GM08714 (cell line): ENCODE measurements at regions not wholly inside any gene's neighbourhood (a gene's known extent, or its start where the extent isn't known, plus 50 kb on each side); places are given as distances from the start of the nearest gene placed in this dataset.

Experiments
- H3K4me3 ChIP-seq: fragments of 200-500 bp; sonication (Bioruptor generic); 2 replicates; pipeline ENCODE4 v1.5.1; 2014; ENCODE audit warnings: mild to moderate bottlenecking, low read length, inconsistent platforms
- ZNF274 ChIP-seq: IDR thresholded peaks from 2 replicates; pipeline ENCODE4 v1.6.1; 2012; ENCODE audit warnings: mild to moderate bottlenecking, low read depth, low read length

- TF ChIP-seq ZNF274 = no peak
- H3K4me3 ChIP-seq = no peak overlapping the region
These were observed 305.5 kb downstream of the SHQ1 start for GRCh38 chr3:72542781-72543180.

DNA sequence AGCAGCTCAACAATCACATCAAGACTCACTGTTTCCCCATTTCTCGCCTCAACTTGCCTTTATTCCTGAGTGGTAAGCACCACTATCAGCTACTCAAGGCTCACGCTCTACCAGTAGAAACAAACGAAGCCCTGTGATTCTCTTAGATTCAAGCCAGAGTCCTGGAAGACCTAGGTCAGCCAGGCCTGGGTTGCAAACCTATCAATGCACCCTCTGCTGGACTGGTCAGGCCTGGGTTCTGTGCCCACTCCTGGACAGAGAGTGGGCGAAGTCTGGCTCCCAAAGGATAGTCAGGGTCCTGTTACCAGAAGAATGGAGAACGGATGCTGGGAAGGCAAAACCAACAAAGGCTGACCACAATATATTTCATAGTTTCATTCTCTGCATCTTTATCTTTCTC is 308.4 kb downstream of the SHQ1 start:
- TF ChIP-seq ZNF274 = no peak
- no peak overlapping the region for H3K4me3 ChIP-seq

DNA sequence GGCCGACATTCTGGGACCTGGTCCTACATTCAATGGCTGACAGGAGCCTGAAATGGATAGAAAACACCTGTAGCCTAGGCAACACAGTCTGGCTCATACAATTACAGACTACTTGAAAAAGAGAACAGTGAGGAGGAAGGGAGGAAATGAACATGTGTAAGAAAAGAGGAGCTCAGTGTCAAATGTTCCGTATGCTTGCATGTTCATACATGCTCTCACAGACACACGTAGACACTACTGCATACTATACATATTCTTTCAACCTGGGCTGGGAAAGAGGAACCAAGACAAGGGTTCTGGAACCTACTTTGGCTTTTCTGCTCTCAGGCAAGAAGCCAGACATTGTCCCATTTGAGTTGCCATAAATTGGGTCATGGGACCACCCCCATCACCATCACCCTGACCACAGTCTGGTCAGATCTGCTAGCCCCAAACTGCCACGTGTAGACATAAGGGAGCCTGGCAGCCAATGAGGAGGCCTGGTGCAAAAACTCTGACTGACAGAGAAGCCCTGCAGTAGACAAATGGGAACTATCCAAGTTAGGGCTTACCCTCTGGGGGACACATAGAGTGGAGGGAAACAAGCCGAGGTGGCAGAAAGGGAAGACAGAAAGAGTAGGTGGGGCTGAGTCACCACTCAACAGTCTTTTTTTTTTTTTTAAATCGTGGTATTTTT is 310.0 kb downstream of the SHQ1 start:
- H3K4me3 ChIP-seq = no peak overlapping the region
- TF ChIP-seq ZNF274 = no peak

DNA sequence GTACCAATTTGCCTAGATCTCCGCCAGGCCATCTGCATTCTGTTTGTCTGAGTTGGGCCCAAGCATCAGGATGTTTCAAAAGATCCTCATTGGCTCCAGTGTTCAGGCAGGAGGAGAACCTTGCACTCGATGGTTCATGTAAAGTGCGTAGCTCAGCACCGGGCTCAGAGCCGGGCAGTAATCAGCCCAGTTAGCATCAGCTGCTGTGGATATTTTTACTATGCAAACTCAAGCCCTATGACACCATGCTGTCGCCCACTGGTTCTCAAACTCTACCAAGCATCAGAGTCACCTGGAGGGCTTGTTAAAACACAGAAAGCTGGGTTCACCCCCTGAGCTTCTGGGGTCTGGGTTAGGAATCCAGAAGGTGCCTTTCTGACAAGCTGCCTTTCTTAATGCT is 310.8 kb downstream of the SHQ1 start:
- TF ChIP-seq ZNF274 = no peak

DNA sequence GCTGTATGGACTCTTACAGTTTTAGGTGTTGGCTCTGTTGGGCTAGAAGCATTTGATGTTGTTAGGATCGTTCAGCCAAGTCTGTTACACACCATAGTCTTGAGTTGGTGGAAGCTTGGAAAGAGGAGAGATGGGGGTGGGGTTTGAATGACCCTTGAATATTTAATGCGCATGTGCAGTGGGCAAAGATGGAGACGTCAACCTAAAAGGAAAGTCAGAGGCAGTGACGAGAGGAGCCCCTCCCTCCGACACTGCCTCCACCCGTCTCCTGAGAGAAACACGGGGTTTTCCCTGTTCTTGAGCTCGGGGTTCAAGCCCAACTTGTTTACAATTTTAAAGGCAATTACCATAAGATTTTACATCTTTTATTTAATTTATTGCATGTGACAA is 311.4 kb downstream of the SHQ1 start:
- TF ChIP-seq ZNF274 = no peak
- H3K4me3 ChIP-seq = no peak overlapping the region

More for the DNA sequence above, 310.8 kb downstream of the SHQ1 start:
- no peak overlapping the region for H3K4me3 ChIP-seq

DNA sequence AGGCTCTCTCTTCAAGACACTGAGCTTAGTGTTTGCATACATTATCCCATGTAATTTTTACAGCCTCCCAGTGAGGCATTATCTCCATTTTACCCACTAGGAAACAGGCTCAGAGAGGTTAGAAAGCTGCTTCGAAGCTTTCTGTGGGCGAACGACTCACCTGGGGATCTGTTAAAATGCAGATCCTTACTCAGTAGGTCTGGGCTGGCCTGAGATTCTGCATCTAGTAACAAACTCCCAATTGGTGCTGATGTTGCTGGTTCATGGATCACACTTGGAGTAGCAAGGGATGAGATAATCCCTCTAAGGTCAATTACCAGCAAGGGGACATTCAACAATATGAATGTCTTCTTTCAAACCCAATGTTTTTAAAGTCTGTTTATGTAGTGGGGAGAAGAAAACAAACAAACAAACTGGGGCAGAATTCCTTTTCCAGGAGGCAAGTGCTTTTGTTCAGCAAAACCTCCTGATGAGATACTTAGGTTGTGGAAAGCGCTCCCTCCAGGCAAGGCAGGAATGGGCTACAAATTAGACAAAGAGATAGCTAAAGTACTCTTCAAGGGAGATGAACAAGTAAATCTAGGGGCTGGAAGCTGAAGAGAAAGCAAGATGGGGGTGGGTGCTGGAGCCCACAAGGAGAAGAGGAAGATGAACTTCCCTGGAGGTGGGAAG is 311.9 kb downstream of the SHQ1 start:
- no peak overlapping the region for H3K4me3 ChIP-seq
- no peak for TF ChIP-seq ZNF274

GRCh38 chr3:72535772-72536171 is 312.5 kb downstream of the SHQ1 start:
- no peak overlapping the region for H3K4me3 ChIP-seq
- no peak for TF ChIP-seq ZNF274

DNA sequence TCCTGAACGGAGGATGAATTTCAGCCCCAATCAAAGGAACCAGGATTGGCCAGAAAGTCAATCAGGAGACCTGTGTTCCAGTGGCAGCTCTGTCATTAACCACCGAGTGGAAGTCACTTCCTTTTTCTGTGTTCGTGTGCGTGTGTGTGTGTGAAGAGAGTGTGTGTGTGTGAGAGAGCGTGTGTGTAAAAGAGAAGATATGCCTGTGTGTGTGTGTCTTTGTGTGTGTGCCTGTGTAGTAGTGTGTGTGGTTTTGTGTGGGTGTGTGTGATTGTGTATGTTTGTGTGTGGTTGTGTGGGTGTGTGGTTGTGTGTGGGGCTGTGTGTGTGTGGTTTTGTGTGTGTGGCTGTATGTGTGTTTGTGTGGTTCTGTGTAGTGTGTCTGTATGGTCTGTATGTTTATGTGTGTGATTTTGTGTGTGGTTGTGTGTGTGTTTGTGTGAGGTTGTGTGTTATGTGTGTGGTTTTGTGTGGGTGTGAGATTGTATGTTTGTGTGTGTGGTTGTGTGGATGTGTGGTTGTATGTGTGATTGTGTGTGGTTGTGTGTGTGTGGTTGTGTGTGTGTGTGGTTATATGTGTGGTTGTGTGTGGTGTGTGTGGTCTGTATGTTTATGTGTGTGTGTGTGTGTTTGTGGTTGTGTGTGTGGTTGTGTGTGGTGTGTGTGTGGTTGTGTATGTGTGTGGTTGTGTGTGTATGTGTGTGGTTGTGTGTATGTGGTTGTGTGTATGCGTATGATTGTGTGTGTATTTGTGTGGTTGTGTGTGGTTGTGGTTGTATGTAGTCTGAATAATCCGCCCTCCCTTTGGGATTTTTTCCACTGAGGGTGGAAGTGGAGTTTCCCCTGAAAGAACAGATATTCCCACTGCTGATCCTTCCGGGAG is 314.4 kb downstream of the SHQ1 start:
- no peak for TF ChIP-seq ZNF274
- H3K4me3 ChIP-seq = no peak overlapping the region

- TF ChIP-seq ZNF274 = no peak
- no peak overlapping the region for H3K4me3 ChIP-seq
These were observed 317.8 kb downstream of the SHQ1 start for GRCh38 chr3:72530426-72530825.

DNA sequence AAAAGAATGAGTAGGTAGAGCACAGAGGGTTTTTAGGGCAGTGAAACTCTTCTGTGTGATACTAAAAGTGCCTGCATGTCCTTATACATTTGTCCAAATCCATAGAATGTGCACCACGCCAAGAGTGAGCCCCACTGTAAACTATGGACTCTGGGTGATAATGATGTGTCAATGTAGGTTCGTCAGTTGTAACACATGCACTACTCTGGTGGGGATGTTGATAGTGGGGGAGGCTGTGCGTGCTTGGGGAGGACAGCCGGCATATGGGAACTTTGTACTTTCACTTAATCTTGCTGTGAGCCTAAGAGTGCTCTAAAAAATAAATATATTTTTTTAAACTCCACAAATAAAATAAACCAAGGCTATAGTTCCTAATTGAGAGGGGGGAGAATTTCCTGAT is 319.2 kb downstream of the SHQ1 start:
- no peak overlapping the region for H3K4me3 ChIP-seq

DNA sequence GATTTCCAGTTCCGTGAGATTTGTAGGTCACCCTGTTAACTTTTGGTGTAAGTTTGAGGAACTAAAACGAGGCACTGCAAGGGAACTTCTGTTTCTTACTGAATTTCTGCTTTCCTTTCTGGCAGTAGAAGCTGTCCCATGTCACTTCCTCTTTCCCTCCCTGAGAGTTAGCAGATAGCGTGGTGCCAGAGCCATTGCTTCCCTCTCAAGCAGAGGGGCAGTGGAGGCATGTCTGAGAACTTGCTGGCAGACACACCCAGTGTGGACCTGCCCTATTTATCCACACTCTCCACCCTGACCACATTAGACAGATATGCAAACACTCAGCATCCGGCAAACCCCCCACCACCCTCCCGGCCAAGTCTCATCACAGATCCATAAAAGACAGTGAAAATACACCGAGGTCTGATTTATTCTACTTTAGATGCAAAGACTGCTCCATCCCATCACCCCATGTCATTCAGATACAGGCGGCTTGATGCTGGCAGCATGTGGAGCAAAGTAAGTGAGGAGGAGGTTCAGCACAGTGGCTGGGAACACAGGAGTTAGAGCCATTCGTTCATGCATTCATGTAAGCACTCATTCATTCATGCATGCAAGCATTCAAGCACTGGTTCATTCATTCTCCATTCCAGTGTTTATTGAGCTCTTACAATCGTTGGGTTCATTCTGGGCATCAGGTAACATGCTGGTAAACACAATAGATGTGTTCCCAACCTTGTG is 324.7 kb downstream of the SHQ1 start:
- H3K4me3 ChIP-seq = no peak overlapping the region
- no peak for TF ChIP-seq ZNF274

More for the DNA sequence above, 319.2 kb downstream of the SHQ1 start:
- TF ChIP-seq ZNF274 = no peak

- no peak overlapping the region for H3K4me3 ChIP-seq
- TF ChIP-seq ZNF274 = no peak
These were observed 327.4 kb downstream of the SHQ1 start for GRCh38 chr3:72520690-72521308.

- H3K4me3 ChIP-seq = no peak overlapping the region
- no peak for TF ChIP-seq ZNF274
These were observed 328.2 kb downstream of the SHQ1 start for GRCh38 chr3:72519946-72520604.
